Common myeloid progenitor, CD34-positive (primary cell): ENCODE measurements at regions not wholly inside any gene's neighbourhood (a gene's known extent, or its start where the extent isn't known, plus 50 kb on each side); places are given as distances from the start of the nearest gene placed in this dataset.

Experiments
- CTCF ChIA-PET: fragments of 350-600 bp; sonication (Branson Sonifier 250); formaldehyde crosslinking; loops from one replicate; lab custom pipeline; 2021; ENCODE audit warnings: antibody characterized with exemption; lab: Charles Lee
- POLR2A ChIA-PET: fragments of 350-600 bp; sonication (Branson Sonifier 250); formaldehyde crosslinking; loops from one replicate; lab custom pipeline; 2021; ENCODE audit warnings: antibody characterized with exemption; lab: Charles Lee
- DNase-seq, 3 donors: peaks; one replicate each; pipeline versions ENCODE4 v3.0.0 to v3.0.0-alpha.2; 2013
- H3K27ac ChIP-seq, 2 experiments: 1 replicate in 1 of 2; 2 replicates in 1 of 2; pipeline ENCODE4 v1.7.0; 2013; ENCODE audit warnings: inconsistent platforms in 2 of 2, low read length in 2 of 2, mild to moderate bottlenecking in 2 of 2, low read depth in 1 of 2, moderate library complexity in 1 of 2; ENCODE audit not compliant: severe bottlenecking in 2 of 2, insufficient read depth in 1 of 2, poor library complexity in 1 of 2
- H3K27me3 ChIP-seq, 5 experiments: replicated peaks in 2 of 5; 1 replicate in 3 of 5; 2 replicates in 2 of 5; pipeline versions ENCODE4 v1.6.1 to v1.7.0; 2013; ENCODE audit warnings: low read length in 4 of 5, mild to moderate bottlenecking in 2 of 5, moderate library complexity in 2 of 5, inconsistent platforms in 1 of 5; ENCODE audit not compliant: insufficient read depth in 5 of 5, control insufficient read depth in 4 of 5
- H3K36me3 ChIP-seq, 4 experiments: 1 replicate in 2 of 4; 2 replicates in 2 of 4; pipeline versions ENCODE4 v1.6.1 to v1.7.0; 2013; ENCODE audit warnings: low read length in 3 of 4, control low read depth in 1 of 4, mild to moderate bottlenecking in 1 of 4; ENCODE audit not compliant: control insufficient read depth in 4 of 4, insufficient read depth in 4 of 4
- H3K4me1 ChIP-seq, 4 experiments: 1 replicate in 3 of 4; 2 replicates in 1 of 4; pipeline versions ENCODE4 v1.6.1 to v1.7.1; 2013; ENCODE audit warnings: low read length in 3 of 4, mild to moderate bottlenecking in 3 of 4, control low read depth in 1 of 4, inconsistent platforms in 1 of 4, moderate library complexity in 1 of 4; ENCODE audit not compliant: control insufficient read depth in 4 of 4, insufficient read depth in 4 of 4; ENCODE audit errors: control extremely low read depth in 1 of 4
- H3K4me3 ChIP-seq, 7 experiments: 1 replicate in 4 of 7; 2 replicates in 3 of 7; pipeline versions ENCODE4 v1.5.1 to v1.7.0; 2013; ENCODE audit warnings: mild to moderate bottlenecking in 7 of 7, low read length in 6 of 7, moderate library complexity in 6 of 7, inconsistent platforms in 2 of 7, low read depth in 2 of 7, control low read depth in 1 of 7; ENCODE audit not compliant: insufficient read depth in 4 of 7, control insufficient read depth in 1 of 7; ENCODE audit errors: extremely low read depth in 1 of 7
- H3K9me3 ChIP-seq, 5 experiments: 1 replicate in 4 of 5; 2 replicates in 1 of 5; pipeline versions ENCODE4 v1.6.1 to v1.7.1; 2013; ENCODE audit warnings: low read length in 4 of 5, mild to moderate bottlenecking in 2 of 5, inconsistent platforms in 1 of 5, low read depth in 1 of 5, moderate library complexity in 1 of 5; ENCODE audit not compliant: control insufficient read depth in 4 of 5, insufficient read depth in 2 of 5; ENCODE audit errors: control extremely low read depth in 1 of 5
- WGBS: methylation state at CpG from one replicate; pipeline ENCODE4 v1.1.5; 2013; ENCODE audit not compliant: insufficient coverage; 5-methylcytosine and 5-hydroxymethylcytosine counted together

- ChIA-PET CTCF (interaction anchor here (0.7 kb wide), 1 partner anchor 14 kb away, joined by 3 read pairs; no protein-coding TSS in a partner anchor), POLR2A (no interaction called here)
- H3K36me3 ChIP-seq, result no peaks in the 10 kb centered on the region
- WGBS, result 100% methylated on average over 1 of the region's 1 CpG
- no peak overlapping the region for H3K27ac ChIP-seq
- no peaks in the 10 kb centered on the region for H3K4me1 ChIP-seq
- DNase-seq, result no peak
- H3K9me3 ChIP-seq, result peaks cover 0 to 5% (median 0%) of the 10 kb centered on the region in 5 experiments
- peaks cover 12 to 57% (median 13%) of the 10 kb centered on the region in 5 experiments for H3K27me3 ChIP-seq
- H3K4me3 ChIP-seq, result no peak overlapping the region
These were observed 51.1 kb upstream of the ROPN1 start for GRCh38 chr3:124043023-124043422.

GRCh38 chr3:124044956-124045355, 53.0 kb upstream of the ROPN1 start:
- DNase-seq, result no peak
- Histone ChIP-seq H3K27me3 (peaks cover 10 to 56% (median 12%) of the 10 kb centered on the region in 5 experiments), H3K9me3 (no peaks in the 10 kb centered on the region), H3K27ac (no peak overlapping the region), H3K36me3 (no peaks in the 10 kb centered on the region), H3K4me3 (no peak overlapping the region), H3K4me1 (no peaks in the 10 kb centered on the region)
- ChIA-PET CTCF (interaction anchor here (0.9 kb wide), 1 partner anchor 29 kb away, joined by 3 read pairs; no protein-coding TSS in a partner anchor), POLR2A (no interaction called here)
- 71% methylated on average over 2 of the region's 3 CpGs for WGBS

- peaks cover 0 to 2% (median 0%) of the 10 kb centered on the region in 4 experiments for H3K4me1 ChIP-seq
- ChIA-PET CTCF (interaction anchor here (1.0 to 1.4 kb wide), 2 partner anchors 11 to 15 kb away, joined by 3 read pairs; no protein-coding TSS in a partner anchor), POLR2A (no interaction called here)
- H3K27me3 ChIP-seq, result peaks cover 0 to 24% (median 12%) of the 10 kb centered on the region in 5 experiments
- H3K36me3 ChIP-seq, result no peaks in the 10 kb centered on the region
- H3K9me3 ChIP-seq, result no peaks in the 10 kb centered on the region
- H3K27ac ChIP-seq, result no peak overlapping the region
- no peak for DNase-seq
- H3K4me3 ChIP-seq, result no peak overlapping the region
- 100% methylated on average over 4 of the region's 6 CpGs for WGBS
These were observed 57.3 kb upstream of the ROPN1 start for GRCh38 chr3:124048967-124049798.

- DNase-seq, result no peak
- H3K27me3 ChIP-seq, result peaks cover 0 to 18% (median 10%) of the 10 kb centered on the region in 5 experiments
- CTCF ChIA-PET, result interaction anchor here (1.2 kb wide), 1 partner anchor 12 kb away, joined by 3 read pairs; no protein-coding TSS in a partner anchor
- 100% methylated on average over 4 of the region's 6 CpGs for WGBS
- POLR2A ChIA-PET, result no interaction called here
- H3K4me3 ChIP-seq, result no peak overlapping the region
- H3K9me3 ChIP-seq, result no peaks in the 10 kb centered on the region
- no peak overlapping the region for H3K27ac ChIP-seq
- H3K4me1 ChIP-seq, result peaks cover 0 to 2% (median 0%) of the 10 kb centered on the region in 4 experiments
- H3K36me3 ChIP-seq, result no peaks in the 10 kb centered on the region
These were observed 59.7 kb upstream of the ROPN1 start for GRCh38 chr3:124051636-124052035.

GRCh38 chr3:124053871-124054270, 61.9 kb upstream of the ROPN1 start:
- peaks cover 0 to 3% (median 0%) of the 10 kb centered on the region in 5 experiments for H3K9me3 ChIP-seq
- ChIA-PET POLR2A (no interaction called here), CTCF (no interaction called here)
- no peak overlapping the region for H3K27ac ChIP-seq
- H3K4me1 ChIP-seq, result peaks cover 0 to 2% (median 0%) of the 10 kb centered on the region in 4 experiments
- H3K27me3 ChIP-seq, result peaks cover 0 to 18% (median 10%) of the 10 kb centered on the region in 5 experiments
- H3K4me3 ChIP-seq, result no peak overlapping the region
- no peaks in the 10 kb centered on the region for H3K36me3 ChIP-seq
- DNase-seq, result peak in 1 of 3 donors; percentile 6

GRCh38 chr3:124056846-124057245, 64.9 kb upstream of the ROPN1 start:
- DNase-seq, result no peak
- Histone ChIP-seq H3K36me3 (no peaks in the 10 kb centered on the region), H3K4me1 (peaks cover 0 to 2% (median 0%) of the 10 kb centered on the region in 4 experiments), H3K27me3 (peaks cover 0 to 17% (median under 1%) of the 10 kb centered on the region in 5 experiments), H3K4me3 (no peak overlapping the region), H3K9me3 (peaks cover 0 to 3% (median 0%) of the 10 kb centered on the region in 5 experiments), H3K27ac (no peak overlapping the region)
- no CpG with 5 or more reads among the region's 2 CpGs for WGBS
- ChIA-PET CTCF (interaction anchor here (0.7 to 1.3 kb wide), 2 partner anchors 14 to 22 kb away, joined by 3 to 6 read pairs; no protein-coding TSS in a partner anchor), POLR2A (interaction anchor here (0.6 kb wide), 1 partner anchor 10 kb away, joined by 3 read pairs; no protein-coding TSS in a partner anchor)

GRCh38 chr3:124057420-124057819, 65.5 kb upstream of the ROPN1 start:
- peaks cover 0 to 14% (median 0%) of the 10 kb centered on the region in 5 experiments for H3K27me3 ChIP-seq
- peaks cover 0 to 3% (median 0%) of the 10 kb centered on the region in 5 experiments for H3K9me3 ChIP-seq
- no peak overlapping the region for H3K4me3 ChIP-seq
- ChIA-PET POLR2A (no interaction called here), CTCF (no interaction called here)
- H3K27ac ChIP-seq, result no peak overlapping the region
- H3K36me3 ChIP-seq, result no peaks in the 10 kb centered on the region
- 66% methylated on average over 5 of the region's 6 CpGs for WGBS
- peaks cover 0 to 2% (median 0%) of the 10 kb centered on the region in 4 experiments for H3K4me1 ChIP-seq
- no peak for DNase-seq
